ENCODE measurements at regions not wholly inside any gene's neighbourhood (a gene's known extent, or its start where the extent isn't known, plus 50 kb on each side); places are given as distances from the start of the nearest gene placed in this dataset.

DNA sequence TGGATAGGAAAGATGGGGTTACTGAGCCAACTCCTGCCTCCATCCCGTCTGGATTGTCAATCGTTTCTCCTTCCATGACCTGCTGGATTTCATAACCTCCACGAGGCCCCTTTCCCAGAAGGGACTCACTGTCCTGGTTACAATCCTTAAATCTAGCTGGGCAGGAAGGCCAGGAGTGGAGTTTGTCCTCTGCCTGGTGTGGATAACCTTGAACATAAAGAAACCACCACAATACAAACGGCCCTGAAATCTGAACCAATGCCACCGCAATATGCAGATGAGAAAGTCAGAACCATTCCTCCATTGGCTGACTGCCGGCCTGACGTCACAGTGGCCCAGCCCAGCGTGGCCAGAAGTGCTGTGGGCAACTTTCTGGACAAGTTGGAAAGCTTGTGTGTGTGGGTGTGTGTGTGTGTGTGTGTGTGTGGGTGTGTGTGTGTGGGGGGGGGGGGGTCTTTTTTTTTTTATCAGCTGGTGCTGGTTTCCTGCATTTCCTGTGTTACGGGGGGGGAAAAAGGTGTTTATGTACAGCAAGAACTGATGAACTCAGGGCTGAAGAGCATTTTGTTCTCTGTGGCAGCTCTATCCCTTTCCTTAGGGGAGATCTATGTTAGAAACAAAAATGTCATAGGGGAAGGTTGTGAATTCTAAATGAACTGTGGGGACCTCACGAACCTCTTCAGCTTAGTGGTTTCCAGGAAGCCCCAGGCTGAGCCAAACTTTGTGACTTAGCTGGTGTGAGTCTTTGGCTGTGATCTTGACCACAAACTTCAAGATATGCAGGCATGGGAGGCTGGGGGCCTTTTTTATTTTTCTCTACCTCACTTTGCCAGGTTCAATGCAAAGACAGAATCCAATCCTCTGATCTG lies 81.6 kb upstream of the MED13L start:
- Histone ChIP-seq H2AK9ac (replicated peaks; ENCODE audit: low read depth, low read length, poor library complexity) (peak overlapping the region; percentile 75), H3K9ac (ENCODE audit: low read depth, low read length) (peak overlapping the region; percentile 11), H2AFZ (replicated peaks; ENCODE audit: low read length, poor library complexity) (peak overlapping the region; percentile 96), H3K14ac (replicated peaks; ENCODE audit: low read depth, low read length) (peak overlapping the region; percentile 82), H3K4me3 (ENCODE audit: insufficient read depth, low read depth, low read length) (no peak overlapping the region), H3K23ac (ENCODE audit: low read depth, low read length) (peak overlapping the region; percentile 8; the same call in 1 of the 2 replicates), H3K27ac (ENCODE audit: insufficient read depth, low read length) (peak overlapping the region; percentile 48; the same call in 1 of the 2 replicates), H3K4ac (ENCODE audit: low read depth, low read length) (peak overlapping the region; percentile 79), H3K9me1 (ENCODE audit: insufficient read depth, low read length) (peaks cover 8% of the 10 kb centered on the region; the same call in 1 of the 2 replicates), H3K4me2 (ENCODE audit: low read depth, low read length) (peak overlapping the region; percentile 61), H2BK15ac (ENCODE audit: low read depth, low read length) (peak overlapping the region; percentile 46; the same call in 1 of the 3 replicates), H4K8ac (ENCODE audit: low read depth in 2 of 2, low read length in 2 of 2) (peak overlapping the region; percentile 27 to 82; a peak in 1 of 4 replicates), H4K91ac (ENCODE audit: insufficient read depth, low read depth, low read length) (peak overlapping the region; percentile 69; the same call in 1 of the 2 replicates), H2BK20ac (ENCODE audit: low read depth, low read length) (peak overlapping the region; percentile 40), H3K79me1 (ENCODE audit: low read depth in 1 of 2, low read length in 2 of 2) (no peaks in the 10 kb centered on the region), H4K5ac (ENCODE audit: low read depth, low read length) (peak overlapping the region; percentile 33), H4K20me1 (ENCODE audit: insufficient read depth, low read length) (no peaks in the 10 kb centered on the region), H3K4me1 (ENCODE audit: control insufficient read depth, insufficient read depth, low read length) (peaks cover 5% of the 10 kb centered on the region), H2BK120ac (ENCODE audit: low read depth, low read length) (peak overlapping the region; percentile 86), H3K9me3 (ENCODE audit: control insufficient read depth, insufficient read depth, low read length) (no peaks in the 10 kb centered on the region), H3K27me3 (ENCODE audit: control insufficient read depth, insufficient read depth, low read length) (no peaks in the 10 kb centered on the region), H3K18ac (ENCODE audit: low read depth, low read length) (peak overlapping the region; percentile 33; the same call in 1 of the 2 replicates), H2BK5ac (ENCODE audit: low read depth, low read length, poor library complexity, severe bottlenecking) (peak overlapping the region; percentile 52), H2AK5ac (ENCODE audit: low read depth, low read length) (no peak overlapping the region), H3K36me3 (ENCODE audit: control insufficient read depth, insufficient read depth, low read length) (no peaks in the 10 kb centered on the region), H3K56ac (ENCODE audit: extremely low read depth, insufficient read depth, low read length) (no peak overlapping the region)
- peak; percentile 99 for ATAC-seq (ENCODE audit: low read depth)
- intact Hi-C loops (cut with micrococcal nuclease) (no loop called here), in situ Hi-C loops (cut with MboI; ENCODE audit: low sequenced_read_pairs) (no loop called here), dilution Hi-C loops (cut with HindIII; ENCODE audit: low sequenced_read_pairs, unreplicated experiment) (no loop called here)
- DNase-seq, result peak; percentile 94
- 0% methylated on average over 1 of the region's 10 CpGs; no CpG with 5 or more reads in 1 of the 2 experiments for WGBS, 2 experiments (ENCODE audit: extremely low coverage in 2 of 2, insufficient read length in 1 of 2)
- ChIA-PET POLR2A (ENCODE audit: unreplicated experiment) (interaction anchor here (0.6 to 0.7 kb wide), 2 partner anchors 11 to 1700 kb away, joined by 3 to 5 read pairs; no protein-coding TSS in a partner anchor), CTCF (interaction anchor here (0.5 to 0.6 kb wide), 3 partner anchors 12 to 118 kb away, joined by 3 to 7 read pairs (median 3); no protein-coding TSS in a partner anchor)
- BruUV-seq (replicated peaks), result no TSS peak
- 0 out of 2 replicates have a peak, but pooled peaks have one; percentile 7 for TF ChIP-seq RFX5 (IDR thresholded peaks at IDR 0.05; ENCODE audit: low read depth, low read length)
- TF ChIP-seq MAZ (IDR thresholded peaks at IDR 0.05; ENCODE audit: borderline replicate concordance, low read depth, low read length), result no peak
- TF ChIP-seq RCOR1 (IDR thresholded peaks at IDR 0.05; ENCODE audit: insufficient replicate concordance, low read length), result no peak
- peak; percentile 8; the same call in 1 of the 2 replicates for TF ChIP-seq SMC3 (IDR thresholded peaks at IDR 0.05; ENCODE audit: low read depth, low read length)
- no peak for TF ChIP-seq BHLHE40 (IDR thresholded peaks at IDR 0.05; ENCODE audit: low read depth, low read length)

Data from IMR-90 (cell line).